Mesendoderm (in vitro differentiated cells): ENCODE measurements at regions not wholly inside any gene's neighbourhood (a gene's known extent, or its start where the extent isn't known, plus 50 kb on each side); places are given as distances from the start of the nearest gene placed in this dataset.

Experiments used
- DNase-seq: peaks from one replicate; pipeline ENCODE4 v3.0.0; 2013
- H2AK5ac ChIP-seq: 2 replicates; pipeline ENCODE4 v1.6.1; 2013; ENCODE audit warnings: low read length, inconsistent platforms
- H2BK120ac ChIP-seq: 2 replicates; pipeline ENCODE4 v1.6.1; 2013; ENCODE audit warnings: low read depth, mild to moderate bottlenecking, low read length, moderate library complexity, mixed read lengths
- H2BK15ac ChIP-seq: replicated peaks from 2 replicates; pipeline ENCODE4 v1.6.1; 2013; ENCODE audit warnings: low read depth, mild to moderate bottlenecking, moderate library complexity
- H2BK5ac ChIP-seq: 2 replicates; pipeline ENCODE4 v1.6.1; 2013; ENCODE audit warnings: low read length, inconsistent platforms
- H3K18ac ChIP-seq: 2 replicates; pipeline ENCODE4 v1.6.1; 2013; ENCODE audit warnings: mild to moderate bottlenecking, low read length, mixed read lengths
- H3K23ac ChIP-seq: one replicate; pipeline ENCODE4 v1.6.1; 2013; ENCODE audit warnings: low read length
- H3K27ac ChIP-seq: 2 replicates; pipeline ENCODE4 v1.5.1; 2013; ENCODE audit warnings: low read depth, mild to moderate bottlenecking, inconsistent platforms, low read length, moderate library complexity
- H3K27me3 ChIP-seq: 2 replicates; pipeline ENCODE4 v1.6.1; 2013; ENCODE audit warnings: low read length, control low read depth, mild to moderate bottlenecking, inconsistent platforms; ENCODE audit not compliant: insufficient read depth, poor library complexity
- H3K36me3 ChIP-seq: 2 replicates; pipeline ENCODE4 v1.6.1; 2013; ENCODE audit warnings: low read length, inconsistent platforms; ENCODE audit not compliant: control insufficient read depth, insufficient read depth
- H3K4ac ChIP-seq: one replicate; pipeline ENCODE4 v1.6.1; 2013; ENCODE audit warnings: low read depth, mild to moderate bottlenecking, low read length, moderate library complexity
- H3K4me1 ChIP-seq: 2 replicates; pipeline ENCODE4 v1.6.1; 2013; ENCODE audit warnings: low read depth, low read length, inconsistent platforms; ENCODE audit not compliant: control insufficient read depth
- H3K4me2 ChIP-seq: 2 replicates; pipeline ENCODE4 v1.6.1; 2013; ENCODE audit warnings: low read length
- H3K4me3 ChIP-seq: 2 replicates; pipeline ENCODE4 v1.5.1; 2013; ENCODE audit warnings: mild to moderate bottlenecking, low read length
- H3K56ac ChIP-seq: one replicate; pipeline ENCODE4 v1.6.1; 2013; ENCODE audit warnings: low read length
- H3K79me1 ChIP-seq: 2 replicates; pipeline ENCODE4 v1.6.1; 2013; ENCODE audit warnings: low read length, inconsistent platforms
- H3K79me2 ChIP-seq: 2 replicates; pipeline ENCODE4 v1.6.1; 2013; ENCODE audit warnings: mild to moderate bottlenecking, low read length; ENCODE audit not compliant: control insufficient read depth, insufficient read depth
- H3K9ac ChIP-seq: 2 replicates; pipeline ENCODE4 v1.6.1; 2013; ENCODE audit warnings: low read length, inconsistent platforms
- H4K5ac ChIP-seq: one replicate; pipeline ENCODE4 v1.6.1; 2013; ENCODE audit warnings: low read length
- H4K8ac ChIP-seq: one replicate; pipeline ENCODE4 v1.6.1; 2013; ENCODE audit warnings: low read depth, mild to moderate bottlenecking, control low read depth, low read length, moderate library complexity
- WGBS: extraction: QIAGEN DNeasy Blood & Tissue Kit; methylation state at CpG from one replicate; pipeline ENCODE4 v1.1.7; 2013; ENCODE audit warnings: low lambda C conversion rate, missing lambda C conversion rate; ENCODE audit not compliant: insufficient coverage; ENCODE audit errors: extremely low coverage; 5-methylcytosine and 5-hydroxymethylcytosine counted together

GRCh38 chr10:4332764-4333458 lies 493.1 kb upstream of the AKR1E2 start:
- no peak overlapping the region for H2BK5ac ChIP-seq
- no peak overlapping the region for H4K8ac ChIP-seq
- WGBS, result 100% methylated on average over 6 of the region's 9 CpGs
- H3K79me1 ChIP-seq, result no peaks in the 10 kb centered on the region
- no peak for DNase-seq
- H3K18ac ChIP-seq, result no peak overlapping the region
- H3K9ac ChIP-seq, result no peak overlapping the region
- H3K36me3 ChIP-seq, result no peaks in the 10 kb centered on the region
- H3K4ac ChIP-seq, result no peak overlapping the region
- no peak overlapping the region for H3K27ac ChIP-seq
- H2BK120ac ChIP-seq, result no peak overlapping the region
- no peaks in the 10 kb centered on the region for H3K4me1 ChIP-seq
- H3K27me3 ChIP-seq, result no peaks in the 10 kb centered on the region
- no peaks in the 10 kb centered on the region for H3K79me2 ChIP-seq
- no peak overlapping the region for H3K56ac ChIP-seq
- H2BK15ac ChIP-seq, result no peak overlapping the region
- H3K4me2 ChIP-seq, result no peak overlapping the region
- H3K23ac ChIP-seq, result no peak overlapping the region
- no peak overlapping the region for H3K4me3 ChIP-seq
- no peak overlapping the region for H2AK5ac ChIP-seq
- H4K5ac ChIP-seq, result no peak overlapping the region

- WGBS, result no CpG with 5 or more reads among the region's 2 CpGs
- Histone ChIP-seq H4K5ac (no peak overlapping the region), H4K8ac (no peak overlapping the region), H3K27ac (no peak overlapping the region), H3K4ac (no peak overlapping the region), H3K56ac (no peak overlapping the region), H3K4me2 (no peak overlapping the region), H2BK120ac (no peak overlapping the region), H2BK15ac (no peak overlapping the region), H3K18ac (no peak overlapping the region), H3K23ac (no peak overlapping the region), H2AK5ac (no peak overlapping the region), H3K27me3 (no peaks in the 10 kb centered on the region), H2BK5ac (no peak overlapping the region), H3K79me2 (no peaks in the 10 kb centered on the region), H3K4me3 (no peak overlapping the region), H3K36me3 (no peaks in the 10 kb centered on the region), H3K79me1 (no peaks in the 10 kb centered on the region), H3K9ac (no peak overlapping the region), H3K4me1 (no peaks in the 10 kb centered on the region)
- DNase-seq, result peak; percentile 38
These were observed 494.9 kb upstream of the AKR1E2 start for GRCh38 chr10:4331150-4331549.

GRCh38 chr10:4330636-4331035 lies 495.4 kb upstream of the AKR1E2 start:
- Histone ChIP-seq H3K4me2 (no peak overlapping the region), H2BK15ac (no peak overlapping the region), H3K4me1 (no peaks in the 10 kb centered on the region), H3K4me3 (no peak overlapping the region), H3K23ac (no peak overlapping the region), H3K18ac (no peak overlapping the region), H3K27ac (no peak overlapping the region), H4K5ac (no peak overlapping the region), H4K8ac (no peak overlapping the region), H3K27me3 (no peaks in the 10 kb centered on the region), H2BK120ac (no peak overlapping the region), H3K4ac (no peak overlapping the region), H3K79me2 (no peaks in the 10 kb centered on the region), H3K79me1 (no peaks in the 10 kb centered on the region), H3K56ac (no peak overlapping the region), H3K9ac (no peak overlapping the region), H2AK5ac (no peak overlapping the region), H3K36me3 (no peaks in the 10 kb centered on the region), H2BK5ac (no peak overlapping the region)
- no CpG with 5 or more reads among the region's 3 CpGs for WGBS
- DNase-seq, result no peak

- Histone ChIP-seq H3K27me3 (no peaks in the 10 kb centered on the region), H3K4me2 (no peak overlapping the region), H2BK120ac (no peak overlapping the region), H3K27ac (no peak overlapping the region), H4K5ac (no peak overlapping the region), H3K9ac (no peak overlapping the region), H3K4ac (no peak overlapping the region), H2AK5ac (no peak overlapping the region), H3K4me3 (no peak overlapping the region), H3K18ac (no peak overlapping the region), H2BK15ac (no peak overlapping the region), H3K23ac (no peak overlapping the region), H4K8ac (no peak overlapping the region), H3K4me1 (no peaks in the 10 kb centered on the region), H3K79me2 (no peaks in the 10 kb centered on the region), H2BK5ac (no peak overlapping the region), H3K79me1 (no peaks in the 10 kb centered on the region), H3K36me3 (no peaks in the 10 kb centered on the region), H3K56ac (no peak overlapping the region)
- WGBS, result no CpG with 5 or more reads among the region's 3 CpGs
- no peak for DNase-seq
These were observed 496.8 kb upstream of the AKR1E2 start for GRCh38 chr10:4329225-4329624.

- Histone ChIP-seq H3K4me2 (no peak overlapping the region), H3K9ac (no peak overlapping the region), H3K23ac (no peak overlapping the region), H2AK5ac (no peak overlapping the region), H2BK15ac (no peak overlapping the region), H3K4ac (no peak overlapping the region), H3K4me1 (no peaks in the 10 kb centered on the region), H2BK120ac (no peak overlapping the region), H3K18ac (no peak overlapping the region), H3K56ac (no peak overlapping the region), H4K5ac (no peak overlapping the region), H3K4me3 (no peak overlapping the region), H3K36me3 (no peaks in the 10 kb centered on the region), H3K27me3 (no peaks in the 10 kb centered on the region), H2BK5ac (no peak overlapping the region), H3K27ac (no peak overlapping the region), H3K79me2 (no peaks in the 10 kb centered on the region), H3K79me1 (no peaks in the 10 kb centered on the region), H4K8ac (no peak overlapping the region)
- DNase-seq, result no peak
- no CpG with 5 or more reads among the region's 5 CpGs for WGBS
These were observed 499.4 kb upstream of the AKR1E2 start for GRCh38 chr10:4326647-4327046.

- Histone ChIP-seq H3K27ac (no peak overlapping the region), H3K4me1 (no peaks in the 10 kb centered on the region), H3K36me3 (no peaks in the 10 kb centered on the region), H2BK15ac (no peak overlapping the region), H3K9ac (no peak overlapping the region), H3K4me3 (no peak overlapping the region), H3K56ac (no peak overlapping the region), H3K18ac (no peak overlapping the region), H3K23ac (no peak overlapping the region), H2BK120ac (no peak overlapping the region), H3K4ac (no peak overlapping the region), H3K4me2 (no peak overlapping the region), H3K27me3 (no peaks in the 10 kb centered on the region), H3K79me1 (no peaks in the 10 kb centered on the region), H4K8ac (no peak overlapping the region), H4K5ac (no peak overlapping the region), H2BK5ac (no peak overlapping the region), H3K79me2 (no peaks in the 10 kb centered on the region), H2AK5ac (no peak overlapping the region)
- no peak for DNase-seq
- WGBS, result no CpG with 5 or more reads among the region's 8 CpGs
These were observed 506.1 kb upstream of the AKR1E2 start for GRCh38 chr10:4319870-4320367.
